ENCODE measurements at regions not wholly inside any gene's neighbourhood (a gene's known extent, or its start where the extent isn't known, plus 50 kb on each side); places are given as distances from the start of the nearest gene placed in this dataset.
"Not testable (repeated sequence)": the region's sequence is repeated elsewhere in the genome, so short reads cannot be mapped to it uniquely, and the experiment has no call there.

DNA sequence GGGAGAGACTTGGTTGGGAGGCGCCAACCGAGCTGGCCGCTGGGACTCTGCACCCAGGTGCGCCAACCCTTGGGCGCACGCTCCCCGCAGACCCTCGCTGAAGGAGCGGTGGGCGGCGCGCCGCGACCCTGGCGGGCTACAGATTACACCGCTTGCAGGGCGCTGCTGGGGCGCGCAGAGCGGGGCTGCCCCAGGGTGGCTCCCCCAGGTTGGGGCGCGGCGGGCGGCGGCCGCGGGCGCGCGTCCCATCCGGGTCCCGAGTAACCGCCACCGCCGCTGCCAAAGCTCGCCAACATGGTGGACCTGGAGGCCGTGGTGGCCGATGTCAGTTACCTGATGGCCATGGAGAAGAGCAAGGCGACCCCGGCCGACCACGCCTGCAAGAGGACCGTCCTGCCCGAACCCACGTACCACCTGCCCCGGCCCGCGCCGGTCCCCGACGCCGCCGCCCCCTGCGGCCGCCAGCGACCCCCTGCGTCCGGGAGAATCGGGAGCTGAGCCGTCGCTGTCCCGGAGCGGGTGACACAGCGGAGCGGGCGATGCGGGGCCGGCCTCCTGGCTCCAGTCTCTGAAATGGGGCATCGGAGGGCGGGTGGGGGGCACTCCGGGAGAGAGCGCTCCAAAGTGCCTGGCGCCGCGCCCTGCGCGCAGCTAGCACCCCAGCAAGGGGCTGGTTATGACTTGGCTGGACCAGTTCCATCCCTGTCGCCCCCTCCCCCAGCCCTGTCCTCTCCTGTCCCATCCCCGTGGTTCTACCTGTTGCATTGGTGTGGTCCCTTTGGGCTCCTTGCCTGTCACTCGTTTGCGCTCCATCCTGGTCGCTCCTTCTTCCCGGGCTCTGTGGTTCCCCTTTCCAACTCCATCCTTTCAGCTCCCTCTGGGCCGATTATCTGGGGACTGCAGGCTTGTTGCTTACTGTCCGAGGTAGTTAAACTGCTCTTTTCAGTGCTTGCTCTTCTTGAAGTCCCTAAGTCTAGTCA, 143.3 kb upstream of the GRK3 start:
- DNase-seq, result no peak

DNA sequence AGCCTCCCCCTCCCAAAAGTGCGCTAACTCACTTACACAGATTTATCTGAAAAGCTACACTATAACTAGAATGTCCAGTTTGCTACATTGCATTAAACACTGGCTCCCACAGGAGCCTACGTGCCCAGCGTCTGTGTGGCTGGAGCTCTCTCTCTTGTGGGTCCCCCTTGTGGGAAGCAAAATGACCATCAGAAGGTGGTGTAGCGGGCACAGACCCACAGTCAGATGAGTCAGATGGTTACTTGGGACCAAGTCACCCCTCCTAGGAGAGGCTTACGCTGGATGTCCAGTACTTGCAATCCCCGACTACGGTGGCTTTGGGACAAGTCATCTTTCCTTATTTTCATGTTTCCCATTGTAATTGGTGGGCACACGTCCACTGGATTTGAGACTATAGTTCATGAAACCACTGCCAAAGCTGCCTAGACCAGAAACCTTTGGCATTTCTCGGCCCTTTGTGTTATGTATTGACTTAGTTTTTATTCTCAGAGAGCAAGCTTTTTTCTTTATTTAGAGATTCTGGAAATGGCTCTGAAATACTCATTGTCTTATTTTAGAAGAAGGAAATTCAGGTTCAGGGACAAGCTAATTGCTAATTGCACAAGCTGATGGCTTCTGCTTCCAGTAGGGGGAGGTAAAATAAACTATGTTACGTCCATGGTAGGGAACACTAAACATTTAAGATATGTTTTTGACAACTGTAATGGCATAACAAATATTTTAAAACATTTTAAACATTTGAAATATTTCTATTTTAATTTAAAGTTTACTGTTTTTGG, 137.8 kb upstream of the GRK3 start:
- not testable (repeated sequence) for DNase-seq

- DNase-seq, result not testable (repeated sequence)
These were observed 132.7 kb upstream of the GRK3 start for GRCh38 chr22:25431637-25432342.

DNA sequence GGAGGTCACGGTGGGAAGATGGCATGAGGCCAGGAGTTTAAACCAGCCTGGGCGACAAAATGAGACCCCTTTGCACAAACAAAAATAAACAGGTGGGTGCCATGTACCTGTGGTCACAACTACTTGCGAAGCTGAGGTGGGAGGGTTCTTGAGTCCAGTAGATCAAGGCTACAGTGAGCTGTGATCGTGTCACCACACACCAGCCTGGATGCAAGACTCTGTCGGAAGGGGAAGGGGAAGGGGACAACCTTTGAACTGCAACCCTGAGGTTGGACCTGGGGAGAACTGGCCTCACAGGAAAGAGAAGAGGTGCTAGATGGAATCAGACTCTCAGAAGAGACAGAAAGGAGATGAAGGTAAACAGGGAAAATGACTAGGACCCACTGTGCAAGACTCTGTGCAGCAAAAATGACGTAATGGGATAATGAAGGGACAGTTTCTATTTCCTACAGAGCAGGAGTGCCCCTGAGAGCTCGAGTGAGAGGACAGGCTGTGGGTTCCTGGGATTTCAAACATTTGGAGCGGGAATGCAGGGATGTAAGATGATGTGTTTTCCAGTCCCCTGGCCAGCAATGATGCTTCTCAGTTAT, 131.0 kb upstream of the GRK3 start:
- not testable (repeated sequence) for DNase-seq

- no peak for DNase-seq
These were observed 126.9 kb upstream of the GRK3 start for GRCh38 chr22:25437414-25438160.

DNA sequence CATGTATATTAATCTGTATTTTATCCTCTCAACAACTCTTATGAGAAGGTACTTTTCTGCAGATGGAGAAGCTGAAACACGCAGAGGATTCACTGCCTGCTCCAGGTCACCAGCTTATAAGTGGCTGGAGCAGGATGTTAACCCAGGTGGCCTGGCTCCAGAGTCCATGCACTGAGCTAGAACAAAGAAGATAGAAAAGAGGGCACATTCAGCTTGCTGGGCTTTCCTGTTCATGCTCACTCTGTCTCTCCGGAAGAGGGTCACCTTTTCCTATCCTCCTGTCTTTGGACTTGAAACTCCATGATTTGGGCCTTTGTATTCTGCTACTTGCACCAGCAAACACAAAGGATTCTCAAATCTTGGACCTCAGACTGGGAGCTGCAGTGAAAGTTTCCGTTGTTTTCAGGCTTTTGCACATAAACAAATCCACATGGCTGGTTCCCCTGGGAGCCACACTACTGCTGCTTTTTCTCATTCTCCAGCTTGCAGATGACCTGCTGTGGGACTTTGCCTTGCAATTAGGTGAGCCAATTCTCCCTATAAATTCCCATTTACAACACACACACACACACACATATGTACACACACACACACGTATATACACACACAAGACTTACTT, 117.3 kb upstream of the GRK3 start:
- DNase-seq, result no peak

DNA sequence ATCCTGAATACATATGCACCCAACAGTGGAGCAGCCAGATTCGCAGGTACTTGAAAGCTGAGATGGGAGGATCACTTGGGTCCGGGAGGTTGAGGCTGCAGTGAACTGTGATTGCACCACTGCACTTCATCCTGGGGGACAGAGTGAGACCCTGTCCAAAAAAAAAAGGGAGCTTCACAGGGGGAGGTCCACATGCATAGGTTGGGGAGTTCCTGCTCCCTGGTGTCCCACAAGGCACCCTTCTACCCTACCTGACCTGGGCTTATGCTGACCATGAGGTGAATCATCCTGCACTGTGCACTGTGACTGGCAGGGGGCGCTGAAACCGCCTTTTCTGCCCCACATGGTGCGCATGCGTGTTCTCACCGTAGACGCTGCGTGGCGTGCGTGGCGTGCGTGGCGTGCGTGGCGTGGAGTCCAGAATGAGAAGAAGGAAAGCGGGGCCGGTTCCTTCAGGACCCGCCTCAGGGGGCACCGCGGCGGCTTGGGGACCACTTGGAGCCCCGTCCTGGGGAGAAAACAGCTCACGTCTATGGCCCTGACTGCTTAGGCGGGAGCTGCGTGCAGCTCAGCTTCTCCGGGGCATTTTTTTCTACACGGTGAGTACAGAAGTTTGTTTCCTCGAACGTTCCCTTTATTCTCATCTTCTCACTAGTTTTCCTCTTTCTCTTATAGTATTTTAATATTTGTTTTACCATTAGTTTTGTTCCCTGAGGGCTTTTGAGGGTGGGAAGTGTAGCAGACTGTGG, 116.6 kb upstream of the GRK3 start:
- DNase-seq, result peak; percentile 82

DNA sequence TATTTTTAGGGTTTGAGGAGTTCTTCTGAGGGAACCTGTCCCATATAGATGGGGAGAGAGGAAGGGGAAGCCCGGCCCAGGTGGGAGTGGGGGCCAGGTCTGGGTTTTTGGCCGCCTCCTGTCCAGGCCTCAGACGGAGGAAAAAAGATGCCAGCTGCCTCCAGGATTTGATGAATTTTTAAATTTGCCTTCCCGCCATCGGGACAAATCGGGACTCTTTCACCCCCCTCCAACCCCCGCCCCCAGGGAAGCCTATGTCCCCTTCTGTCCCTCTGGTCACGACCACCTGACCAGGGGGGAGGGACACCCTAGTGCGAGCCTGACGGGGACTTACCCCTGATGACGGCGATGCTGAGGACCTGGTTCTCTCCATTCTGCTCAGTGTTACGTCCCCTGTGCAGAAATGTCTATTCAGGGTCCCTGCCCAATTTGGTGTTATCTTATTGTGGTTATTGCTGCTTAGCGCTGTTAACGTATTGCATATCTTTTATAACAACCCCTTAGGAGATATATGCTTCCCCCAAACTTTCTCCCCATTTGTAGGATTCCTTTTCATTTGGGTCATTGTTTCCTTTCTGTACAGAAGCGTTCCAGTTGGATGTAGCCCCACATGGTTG, 115.9 kb upstream of the GRK3 start:
- no peak for DNase-seq

- no peak for DNase-seq
These were observed 114.6 kb upstream of the GRK3 start for GRCh38 chr22:25449781-25450317.

GRCh38 chr22:25451480-25452114, 112.9 kb upstream of the GRK3 start:
- DNase-seq, result no peak

- no peak for DNase-seq
These were observed 112.3 kb upstream of the GRK3 start for GRCh38 chr22:25452116-25452700.

- DNase-seq, result no peak
These were observed 111.4 kb upstream of the GRK3 start for GRCh38 chr22:25453058-25453457.

- no peak for DNase-seq
These were observed 110.9 kb upstream of the GRK3 start for GRCh38 chr22:25453557-25453956.

- DNase-seq, result not testable (repeated sequence)
These were observed 108.0 kb upstream of the GRK3 start for GRCh38 chr22:25456300-25457043.

GRCh38 chr22:25458631-25459030, 105.8 kb upstream of the GRK3 start:
- DNase-seq, result not testable (repeated sequence)

DNA sequence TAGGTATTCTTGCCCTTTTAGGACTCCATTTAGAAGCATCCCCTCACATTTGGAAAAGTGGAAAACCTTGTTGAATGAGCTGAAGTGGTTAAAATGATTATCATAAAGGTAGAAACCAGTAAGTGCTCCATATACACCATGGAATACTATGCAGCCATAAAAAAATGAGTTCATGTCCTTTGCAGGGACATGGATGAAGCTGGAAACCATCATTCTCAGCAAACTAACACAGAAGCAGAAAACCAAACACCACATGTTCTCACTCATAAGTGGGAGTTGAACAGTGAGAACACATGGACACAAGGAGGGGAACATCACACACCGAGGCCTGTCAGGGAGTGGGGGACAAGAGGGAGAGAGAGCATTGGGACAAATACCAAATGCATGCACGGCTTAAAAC, 103.8 kb upstream of the GRK3 start:
- not testable (repeated sequence) for DNase-seq

GRCh38 chr22:25461301-25461700, 103.2 kb upstream of the GRK3 start:
- DNase-seq, result no peak
